Ramos (cell line): ENCODE measurements at regions not wholly inside any gene's neighbourhood (a gene's known extent, or its start where the extent isn't known, plus 50 kb on each side); places are given as distances from the start of the nearest gene placed in this dataset.

Experiments
- in situ Hi-C: fragments of 300-500 bp; cut with MboI; formaldehyde crosslinking; loops from one replicate; pipeline ENCODE4 v1.14.3; 2022; ENCODE audit warnings: low sequenced_read_pairs; ENCODE audit not compliant: unreplicated experiment

GRCh38 chr6:91415031-91415605 is 828.2 kb upstream of the MAP3K7 start:
- in situ Hi-C loops = no loop called here

GRCh38 chr6:91412532-91412931 is 825.7 kb upstream of the MAP3K7 start:
- in situ Hi-C loops = no loop called here

- in situ Hi-C loops = no loop called here
These were observed 820.8 kb upstream of the MAP3K7 start for GRCh38 chr6:91407706-91408105.

- in situ Hi-C loops = no loop called here
These were observed 806.1 kb upstream of the MAP3K7 start for GRCh38 chr6:91392951-91393350.

- in situ Hi-C loops = no loop called here
These were observed 800.6 kb upstream of the MAP3K7 start for GRCh38 chr6:91387290-91388059.

GRCh38 chr6:91386204-91386603 is 799.3 kb upstream of the MAP3K7 start:
- in situ Hi-C loops = no loop called here

GRCh38 chr6:91383207-91383606 is 796.3 kb upstream of the MAP3K7 start:
- in situ Hi-C loops = no loop called here

- in situ Hi-C loops = no loop called here
These were observed 789.8 kb upstream of the MAP3K7 start for GRCh38 chr6:91376686-91377085.

GRCh38 chr6:91366781-91367180 is 779.9 kb upstream of the MAP3K7 start:
- in situ Hi-C loops = no loop called here

- in situ Hi-C loops = no loop called here
These were observed 772.1 kb upstream of the MAP3K7 start for GRCh38 chr6:91358986-91359385.

- in situ Hi-C loops = no loop called here
These were observed 766.0 kb upstream of the MAP3K7 start for GRCh38 chr6:91352878-91353277.

GRCh38 chr6:91352321-91352720 is 765.4 kb upstream of the MAP3K7 start:
- in situ Hi-C loops = no loop called here

- in situ Hi-C loops = no loop called here
These were observed 763.5 kb upstream of the MAP3K7 start for GRCh38 chr6:91350146-91350908.

GRCh38 chr6:91341473-91341872 is 754.6 kb upstream of the MAP3K7 start:
- in situ Hi-C loops = no loop called here

- in situ Hi-C loops = no loop called here
These were observed 754.1 kb upstream of the MAP3K7 start for GRCh38 chr6:91340896-91341395.

GRCh38 chr6:91337967-91338366 is 751.1 kb upstream of the MAP3K7 start:
- in situ Hi-C loops = no loop called here

- in situ Hi-C loops = no loop called here
These were observed 744.0 kb upstream of the MAP3K7 start for GRCh38 chr6:91330896-91331295.

GRCh38 chr6:91328241-91328640 is 741.4 kb upstream of the MAP3K7 start:
- in situ Hi-C loops = no loop called here

- in situ Hi-C loops = no loop called here
These were observed 737.8 kb upstream of the MAP3K7 start for GRCh38 chr6:91324711-91325110.

GRCh38 chr6:91317984-91318383 is 731.1 kb upstream of the MAP3K7 start:
- in situ Hi-C loops = no loop called here

- in situ Hi-C loops = no loop called here
These were observed 730.5 kb upstream of the MAP3K7 start for GRCh38 chr6:91317247-91317835.
